ENCODE measurements at regions not wholly inside any gene's neighbourhood (a gene's known extent, or its start where the extent isn't known, plus 50 kb on each side); places are given as distances from the start of the nearest gene placed in this dataset.

- Histone ChIP-seq H3K4me1 (ENCODE audit: control insufficient read depth in 1 of 2, insufficient read depth in 1 of 2, low read depth in 1 of 2, low read length in 1 of 2) (no peaks in the 10 kb centered on the region), H3K4me3 (ENCODE audit: low read depth in 1 of 2, low read length in 1 of 2) (no peak overlapping the region), H3K9me3 (no peaks in the 10 kb centered on the region), H3K36me3 (no peaks in the 10 kb centered on the region), H3K27ac (no peak overlapping the region), H3K27me3 (no peaks in the 10 kb centered on the region)
- TF ChIP-seq, protein P1, sequence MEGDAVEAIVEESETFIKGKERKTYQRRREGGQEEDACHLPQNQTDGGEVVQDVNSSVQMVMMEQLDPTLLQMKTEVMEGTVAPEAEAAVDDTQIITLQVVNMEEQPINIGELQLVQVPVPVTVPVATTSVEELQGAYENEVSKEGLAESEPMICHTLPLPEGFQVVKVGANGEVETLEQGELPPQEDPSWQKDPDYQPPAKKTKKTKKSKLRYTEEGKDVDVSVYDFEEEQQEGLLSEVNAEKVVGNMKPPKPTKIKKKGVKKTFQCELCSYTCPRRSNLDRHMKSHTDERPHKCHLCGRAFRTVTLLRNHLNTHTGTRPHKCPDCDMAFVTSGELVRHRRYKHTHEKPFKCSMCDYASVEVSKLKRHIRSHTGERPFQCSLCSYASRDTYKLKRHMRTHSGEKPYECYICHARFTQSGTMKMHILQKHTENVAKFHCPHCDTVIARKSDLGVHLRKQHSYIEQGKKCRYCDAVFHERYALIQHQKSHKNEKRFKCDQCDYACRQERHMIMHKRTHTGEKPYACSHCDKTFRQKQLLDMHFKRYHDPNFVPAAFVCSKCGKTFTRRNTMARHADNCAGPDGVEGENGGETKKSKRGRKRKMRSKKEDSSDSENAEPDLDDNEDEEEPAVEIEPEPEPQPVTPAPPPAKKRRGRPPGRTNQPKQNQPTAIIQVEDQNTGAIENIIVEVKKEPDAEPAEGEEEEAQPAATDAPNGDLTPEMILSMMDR (IDR thresholded peaks at IDR 0.05), result no peak
Observed at GRCh38 chr6:105769987-105770386, 316.1 kb upstream of the PRDM1 start.

DNA sequence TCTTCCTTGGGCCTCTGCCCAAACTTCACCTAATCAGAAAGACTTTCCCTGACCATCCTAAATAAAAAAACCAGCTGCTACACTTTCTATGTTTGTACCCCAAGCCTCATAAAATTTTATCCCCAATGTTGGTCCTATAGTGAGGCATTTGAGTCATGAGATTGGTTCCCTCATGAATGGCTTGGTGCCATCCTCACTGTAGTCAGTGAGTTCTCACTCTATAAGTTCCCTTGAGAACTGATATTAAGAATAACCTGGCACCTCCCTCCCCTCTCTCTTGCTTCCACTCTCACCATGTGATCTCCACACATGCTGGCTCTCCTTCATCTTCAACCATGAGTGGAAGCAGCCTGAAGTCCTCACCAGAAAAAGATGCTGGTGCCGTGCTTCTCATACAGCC lies 316.9 kb upstream of the PRDM1 start:
- no peaks in the 10 kb centered on the region for H3K36me3 ChIP-seq

GRCh38 chr6:105767541-105767940 lies 318.6 kb upstream of the PRDM1 start:
- Histone ChIP-seq H3K4me3 (ENCODE audit: low read depth in 1 of 2, low read length in 1 of 2) (no peak overlapping the region), H3K9me3 (no peaks in the 10 kb centered on the region), H3K27me3 (no peaks in the 10 kb centered on the region), H3K36me3 (no peaks in the 10 kb centered on the region), H3K27ac (no peak overlapping the region), H3K4me1 (ENCODE audit: control insufficient read depth in 1 of 2, insufficient read depth in 1 of 2, low read depth in 1 of 2, low read length in 1 of 2) (no peaks in the 10 kb centered on the region)
- TF ChIP-seq, protein P1 (IDR thresholded peaks at IDR 0.05), result no peak

More for the DNA sequence above, 316.9 kb upstream of the PRDM1 start:
- Histone ChIP-seq H3K27me3 (no peaks in the 10 kb centered on the region), H3K4me3 (ENCODE audit: low read depth in 1 of 2, low read length in 1 of 2) (no peak overlapping the region), H3K9me3 (no peaks in the 10 kb centered on the region), H3K4me1 (ENCODE audit: control insufficient read depth in 1 of 2, insufficient read depth in 1 of 2, low read depth in 1 of 2, low read length in 1 of 2) (no peaks in the 10 kb centered on the region), H3K27ac (no peak overlapping the region)
- TF ChIP-seq, protein P1 (IDR thresholded peaks at IDR 0.05), result no peak

GRCh38 chr6:105765239-105765638 lies 320.9 kb upstream of the PRDM1 start:
- H3K27me3 ChIP-seq, result no peaks in the 10 kb centered on the region
- H3K4me1 ChIP-seq (ENCODE audit: control insufficient read depth in 1 of 2, insufficient read depth in 1 of 2, low read depth in 1 of 2, low read length in 1 of 2), result no peaks in the 10 kb centered on the region
- H3K36me3 ChIP-seq, result no peaks in the 10 kb centered on the region
- no peaks in the 10 kb centered on the region for H3K9me3 ChIP-seq
- H3K4me3 ChIP-seq (ENCODE audit: low read depth in 1 of 2, low read length in 1 of 2), result no peak overlapping the region
- no peak overlapping the region for H3K27ac ChIP-seq
- TF ChIP-seq, protein P1 (IDR thresholded peaks at IDR 0.05), result no peak

DNA sequence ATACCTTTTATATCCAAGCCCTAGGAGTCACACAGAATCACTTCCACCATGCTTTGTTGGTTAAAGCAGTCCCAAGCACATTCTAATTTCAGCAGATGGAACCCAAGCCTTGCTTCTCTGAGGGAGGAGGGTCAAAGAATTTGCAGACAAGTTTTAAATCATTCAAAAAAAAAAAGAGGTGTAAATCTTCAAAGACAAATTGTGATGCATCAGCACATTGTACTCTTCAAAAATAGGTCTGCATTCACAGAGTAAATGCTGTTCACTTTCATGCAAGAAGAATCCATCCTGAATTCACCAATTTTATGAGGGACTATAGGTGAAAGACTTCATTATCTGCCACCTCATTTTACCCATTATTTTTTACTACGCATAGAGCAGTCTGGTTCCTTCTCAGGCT lies 321.8 kb upstream of the PRDM1 start:
- H3K9me3 ChIP-seq, result no peaks in the 10 kb centered on the region
- H3K36me3 ChIP-seq, result no peaks in the 10 kb centered on the region
- H3K4me3 ChIP-seq (ENCODE audit: low read depth in 1 of 2, low read length in 1 of 2), result no peak overlapping the region
- H3K4me1 ChIP-seq (ENCODE audit: control insufficient read depth in 1 of 2, insufficient read depth in 1 of 2, low read depth in 1 of 2, low read length in 1 of 2), result no peaks in the 10 kb centered on the region
- H3K27ac ChIP-seq, result no peak overlapping the region
- TF ChIP-seq, protein P1 (IDR thresholded peaks at IDR 0.05), result no peak
- no peaks in the 10 kb centered on the region for H3K27me3 ChIP-seq

GRCh38 chr6:105763866-105764265 lies 322.3 kb upstream of the PRDM1 start:
- no peak overlapping the region for H3K27ac ChIP-seq
- no peaks in the 10 kb centered on the region for H3K27me3 ChIP-seq
- H3K4me3 ChIP-seq (ENCODE audit: low read depth in 1 of 2, low read length in 1 of 2), result no peak overlapping the region
- H3K4me1 ChIP-seq (ENCODE audit: control insufficient read depth in 1 of 2, insufficient read depth in 1 of 2, low read depth in 1 of 2, low read length in 1 of 2), result no peaks in the 10 kb centered on the region
- TF ChIP-seq, protein P1 (IDR thresholded peaks at IDR 0.05), result no peak
- no peaks in the 10 kb centered on the region for H3K36me3 ChIP-seq
- H3K9me3 ChIP-seq, result no peaks in the 10 kb centered on the region
